ENCODE measurements at regions not wholly inside any gene's neighbourhood (a gene's known extent, or its start where the extent isn't known, plus 50 kb on each side); places are given as distances from the start of the nearest gene placed in this dataset.

GRCh38 chr1:72547412-72547811 is 265.1 kb upstream of the NEGR1 start:
- Mint-ChIP-seq H3K27ac (ENCODE audit: unreplicated experiment) (no peak overlapping the region), H3K36me3 (ENCODE audit: low read depth) (no peaks in the 10 kb centered on the region), H3K9me3 (peaks cover under 1% of the 10 kb centered on the region), H3K4me1 (no peaks in the 10 kb centered on the region), H3K27me3 (ENCODE audit: low read depth) (no peaks in the 10 kb centered on the region), H3K4me3 (no peak overlapping the region)
- DNase-seq (ENCODE audit: low read depth, low spot score), result no peak
- no peak for TF ChIP-seq CTCF (conservative IDR thresholded peaks at IDR 0.05)

GRCh38 chr1:72540674-72541073 is 258.3 kb upstream of the NEGR1 start:
- no peaks in the 10 kb centered on the region for H3K27me3 Mint-ChIP-seq (ENCODE audit: low read depth)
- H3K36me3 Mint-ChIP-seq (ENCODE audit: low read depth), result no peaks in the 10 kb centered on the region
- H3K4me3 Mint-ChIP-seq, result no peak overlapping the region
- H3K4me1 Mint-ChIP-seq, result no peaks in the 10 kb centered on the region
- no peak overlapping the region for H3K27ac Mint-ChIP-seq (ENCODE audit: unreplicated experiment)
- peaks cover 4% of the 10 kb centered on the region for H3K9me3 Mint-ChIP-seq
- no peak for DNase-seq (ENCODE audit: low read depth, low spot score)
- no peak for TF ChIP-seq CTCF (conservative IDR thresholded peaks at IDR 0.05)

- no peak for TF ChIP-seq CTCF (conservative IDR thresholded peaks at IDR 0.05)
Observed at GRCh38 chr1:72535470-72535869, 253.1 kb upstream of the NEGR1 start.

GRCh38 chr1:72530646-72531045 is 248.3 kb upstream of the NEGR1 start:
- H3K27ac Mint-ChIP-seq (ENCODE audit: unreplicated experiment), result no peak overlapping the region
- H3K4me1 Mint-ChIP-seq, result no peaks in the 10 kb centered on the region
- H3K4me3 Mint-ChIP-seq, result no peak overlapping the region
- no peaks in the 10 kb centered on the region for H3K9me3 Mint-ChIP-seq
- peaks cover 4% of the 10 kb centered on the region for H3K27me3 Mint-ChIP-seq (ENCODE audit: low read depth)
- no peaks in the 10 kb centered on the region for H3K36me3 Mint-ChIP-seq (ENCODE audit: low read depth)
- TF ChIP-seq CTCF (conservative IDR thresholded peaks at IDR 0.05), result no peak
- DNase-seq (ENCODE audit: low read depth, low spot score), result no peak

More at GRCh38 chr1:72535470-72535869, 253.1 kb upstream of the NEGR1 start:
- Mint-ChIP-seq H3K36me3 (ENCODE audit: low read depth) (no peaks in the 10 kb centered on the region), H3K27me3 (ENCODE audit: low read depth) (peaks cover 4% of the 10 kb centered on the region), H3K4me1 (no peaks in the 10 kb centered on the region), H3K9me3 (no peaks in the 10 kb centered on the region), H3K27ac (ENCODE audit: unreplicated experiment) (no peak overlapping the region), H3K4me3 (no peak overlapping the region)
- no peak for DNase-seq (ENCODE audit: low read depth, low spot score)

GRCh38 chr1:72526926-72527325 is 244.6 kb upstream of the NEGR1 start:
- H3K4me3 Mint-ChIP-seq, result no peak overlapping the region
- no peak for DNase-seq (ENCODE audit: low read depth, low spot score)
- no peak overlapping the region for H3K27ac Mint-ChIP-seq (ENCODE audit: unreplicated experiment)
- H3K27me3 Mint-ChIP-seq (ENCODE audit: low read depth), result no peaks in the 10 kb centered on the region
- no peaks in the 10 kb centered on the region for H3K4me1 Mint-ChIP-seq
- no peaks in the 10 kb centered on the region for H3K9me3 Mint-ChIP-seq
- TF ChIP-seq CTCF (conservative IDR thresholded peaks at IDR 0.05), result no peak
- no peaks in the 10 kb centered on the region for H3K36me3 Mint-ChIP-seq (ENCODE audit: low read depth)

- Mint-ChIP-seq H3K27ac (ENCODE audit: unreplicated experiment) (no peak overlapping the region), H3K27me3 (ENCODE audit: low read depth) (no peaks in the 10 kb centered on the region), H3K9me3 (no peaks in the 10 kb centered on the region), H3K4me1 (no peaks in the 10 kb centered on the region), H3K4me3 (no peak overlapping the region), H3K36me3 (ENCODE audit: low read depth) (no peaks in the 10 kb centered on the region)
- TF ChIP-seq CTCF (conservative IDR thresholded peaks at IDR 0.05), result no peak
- no peak for DNase-seq (ENCODE audit: low read depth, low spot score)
Observed at GRCh38 chr1:72524021-72524420, 241.7 kb upstream of the NEGR1 start.

Data from neural crest cell (in vitro differentiated cells).